SK-N-MC (cell line): ENCODE measurements at regions not wholly inside any gene's neighbourhood (a gene's known extent, or its start where the extent isn't known, plus 50 kb on each side); places are given as distances from the start of the nearest gene placed in this dataset.

Experiments
- EZH2 ChIP-seq: fragments of 200-600 bp; sonication (generic); IDR thresholded peaks from one replicate; pipeline ENCODE4 v1.6.1; 2017; ENCODE audit warnings: antibody characterized with exemption
- FOXP2 ChIP-seq: optimal IDR thresholded peaks from 2 replicates; pipeline ENCODE3; 2011; ENCODE audit warnings: mild to moderate bottlenecking, moderate library complexity; ENCODE audit not compliant: insufficient read depth; ENCODE audit errors: extremely low read length, control extremely low read depth
- POLR2AphosphoS5 ChIP-seq: IDR thresholded peaks from 2 replicates; pipeline ENCODE4 v1.6.1; 2012; ENCODE audit warnings: mild to moderate bottlenecking, low read depth, low read length, borderline replicate concordance

GRCh38 chr1:87513966-87514660 lies 185.4 kb downstream of the LMO4 start:
- TF ChIP-seq POLR2AphosphoS5 (no peak), EZH2 (no peak), FOXP2 (no peak)
